ENCODE measurements at regions not wholly inside any gene's neighbourhood (a gene's known extent, or its start where the extent isn't known, plus 50 kb on each side); places are given as distances from the start of the nearest gene placed in this dataset.

- CTCF ChIA-PET: no interaction called here
- no TSS peak for BruUV-seq (replicated peaks)
- no peaks in the 10 kb centered on the region for H4K20me1 ChIP-seq (ENCODE audit: insufficient read depth)
- no peaks in the 10 kb centered on the region for H3K27me3 ChIP-seq (ENCODE audit: insufficient read depth, low read length)
- H3K9me2 ChIP-seq (ENCODE audit: insufficient read depth): no peaks in the 10 kb centered on the region
- no peak overlapping the region for H3K9ac ChIP-seq (ENCODE audit: low read length)
- RAD21 ChIA-PET (ENCODE audit: low non-redundant PET in 1 of 2, low total read pairs in 2 of 2, uncharacterized antibody in 2 of 2, unreplicated experiment in 2 of 2): no interaction called here
- no peak overlapping the region for H2AFZ ChIP-seq (ENCODE audit: low read depth, low read length, poor library complexity, severe bottlenecking)
- ATAC-seq: no peak
- no peaks in the 10 kb centered on the region for H3K79me2 ChIP-seq (ENCODE audit: insufficient read depth, low read length)
- POLR2A ChIA-PET: no interaction called here
- no peak for TF ChIP-seq MAX (IDR thresholded peaks at IDR 0.05)
- no peak for TF ChIP-seq ELF1 (IDR thresholded peaks at IDR 0.05; ENCODE audit: borderline replicate concordance, low read depth)
- no peak for TF ChIP-seq TCF7L2 (IDR thresholded peaks at IDR 0.05; ENCODE audit: borderline replicate concordance, extremely low read depth, insufficient read depth, insufficient read length)
- TF ChIP-seq CTCF (IDR thresholded peaks at IDR 0.05 in 2 of 3, conservative IDR thresholded peaks at IDR 0.05 in 1 of 3; ENCODE audit: borderline replicate concordance in 1 of 3, insufficient read depth in 1 of 3, low read depth in 2 of 3, low read length in 2 of 3): no peak
- TF ChIP-seq EGR1 (IDR thresholded peaks at IDR 0.05; ENCODE audit: low read depth): no peak
- TF ChIP-seq CEBPB (IDR thresholded peaks at IDR 0.05; ENCODE audit: low read depth): no peak
- TF ChIP-seq SIN3A (IDR thresholded peaks at IDR 0.05; ENCODE audit: low read depth): no peak
- TF ChIP-seq ZNF274 (IDR thresholded peaks at IDR 0.05; ENCODE audit: low read depth, low read length): no peak
- no peak for TF ChIP-seq JUND (IDR thresholded peaks at IDR 0.05)
- no peak for TF ChIP-seq EZH2 (IDR thresholded peaks at IDR 0.05)
- TF ChIP-seq REST (IDR thresholded peaks at IDR 0.05; ENCODE audit: low read depth): no peak
- TF ChIP-seq POLR2AphosphoS5 (IDR thresholded peaks at IDR 0.05; ENCODE audit: low read depth, low read length): no peak
- TF ChIP-seq SP1 (IDR thresholded peaks at IDR 0.05; ENCODE audit: low read depth): no peak
- TF ChIP-seq ATF3 (IDR thresholded peaks at IDR 0.05): no peak
- DNase-seq (ENCODE audit: low read depth, low spot score): no peak
- no peak overlapping the region for H3K4me3 ChIP-seq (replicated peaks in 1 of 2; ENCODE audit: low read depth in 1 of 2, low read length in 2 of 2)
- no peaks in the 10 kb centered on the region for H3K36me3 ChIP-seq (ENCODE audit: control insufficient read depth in 1 of 2, insufficient read depth in 2 of 2, low read length in 2 of 2)
- H3K4me1 ChIP-seq (ENCODE audit: control insufficient read depth in 1 of 2, insufficient read depth in 2 of 2, low read length in 2 of 2): no peaks in the 10 kb centered on the region
- H3K9me3 ChIP-seq (ENCODE audit: control insufficient read depth in 1 of 2, insufficient read depth in 1 of 2, low read depth in 1 of 2, low read length in 2 of 2): peaks cover 15 to 25% of the 10 kb centered on the region in 2 experiments; a peak in 2 of 4 replicates
- H3K27ac ChIP-seq (ENCODE audit: low read depth, low read length): no peak overlapping the region
- intact Hi-C loops (cut with micrococcal nuclease): no loop called here
- no peak overlapping the region for H3K4me2 ChIP-seq (ENCODE audit: low read length)
These were observed 268.8 kb upstream of the NCAM2 start for GRCh38 chr21:20729376-20729775.

All from HCT116 (cell line).